ENCODE measurements at regions not wholly inside any gene's neighbourhood (a gene's known extent, or its start where the extent isn't known, plus 50 kb on each side); places are given as distances from the start of the nearest gene placed in this dataset.

DNA sequence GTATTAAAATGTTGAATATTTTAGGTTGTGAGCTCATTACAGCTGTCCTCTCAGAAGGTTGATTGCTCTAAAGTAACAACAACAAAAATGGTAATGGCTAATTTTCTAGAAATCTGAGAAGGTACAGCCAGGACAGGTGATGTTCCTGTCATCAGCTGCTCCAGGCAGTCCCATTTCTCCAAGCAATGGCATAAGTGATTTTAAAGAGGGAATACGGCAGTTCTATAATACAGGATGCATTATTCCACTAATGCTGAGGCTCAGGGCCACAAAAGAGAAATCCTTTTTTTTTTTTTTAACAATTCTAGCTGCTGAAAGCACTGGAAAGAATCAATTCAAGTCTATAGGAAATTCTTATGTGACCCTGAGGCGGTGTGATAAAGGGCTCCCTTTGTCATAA is 199.9 kb downstream of the PMAIP1 start:
- no peak for DNase-seq (ENCODE audit: low read depth)
- TF ChIP-seq, protein P1, sequence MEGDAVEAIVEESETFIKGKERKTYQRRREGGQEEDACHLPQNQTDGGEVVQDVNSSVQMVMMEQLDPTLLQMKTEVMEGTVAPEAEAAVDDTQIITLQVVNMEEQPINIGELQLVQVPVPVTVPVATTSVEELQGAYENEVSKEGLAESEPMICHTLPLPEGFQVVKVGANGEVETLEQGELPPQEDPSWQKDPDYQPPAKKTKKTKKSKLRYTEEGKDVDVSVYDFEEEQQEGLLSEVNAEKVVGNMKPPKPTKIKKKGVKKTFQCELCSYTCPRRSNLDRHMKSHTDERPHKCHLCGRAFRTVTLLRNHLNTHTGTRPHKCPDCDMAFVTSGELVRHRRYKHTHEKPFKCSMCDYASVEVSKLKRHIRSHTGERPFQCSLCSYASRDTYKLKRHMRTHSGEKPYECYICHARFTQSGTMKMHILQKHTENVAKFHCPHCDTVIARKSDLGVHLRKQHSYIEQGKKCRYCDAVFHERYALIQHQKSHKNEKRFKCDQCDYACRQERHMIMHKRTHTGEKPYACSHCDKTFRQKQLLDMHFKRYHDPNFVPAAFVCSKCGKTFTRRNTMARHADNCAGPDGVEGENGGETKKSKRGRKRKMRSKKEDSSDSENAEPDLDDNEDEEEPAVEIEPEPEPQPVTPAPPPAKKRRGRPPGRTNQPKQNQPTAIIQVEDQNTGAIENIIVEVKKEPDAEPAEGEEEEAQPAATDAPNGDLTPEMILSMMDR (conservative IDR thresholded peaks at IDR 0.05; ENCODE audit: low read depth, low read length) = no peak

DNA sequence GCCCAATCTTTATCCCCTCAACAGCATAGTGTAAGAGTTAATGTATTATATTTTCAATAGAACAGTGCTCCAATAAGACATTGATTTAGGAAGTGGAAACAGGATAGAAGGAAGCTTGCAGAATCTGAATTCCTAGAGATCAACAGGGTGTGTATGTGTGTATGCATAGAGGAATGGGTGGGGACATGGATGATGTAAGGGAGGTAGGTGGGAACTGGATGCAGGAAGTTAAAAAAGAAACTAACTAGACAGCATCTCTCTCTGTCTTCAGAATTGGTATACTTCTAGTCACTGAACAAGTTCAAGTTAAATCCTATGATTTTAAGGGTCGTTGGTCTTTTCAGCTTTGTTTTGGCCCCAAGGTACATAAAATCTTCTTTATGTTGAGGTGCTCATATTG is 196.6 kb downstream of the PMAIP1 start:
- H3K4me3 ChIP-seq (ENCODE audit: low read depth, low read length) = no peak overlapping the region
- TF ChIP-seq, protein P1 (conservative IDR thresholded peaks at IDR 0.05; ENCODE audit: low read depth, low read length) = no peak
- no peak for DNase-seq (ENCODE audit: low read depth)

More for the DNA sequence above, 199.9 kb downstream of the PMAIP1 start:
- H3K4me3 ChIP-seq (ENCODE audit: low read depth, low read length) = no peak overlapping the region

DNA sequence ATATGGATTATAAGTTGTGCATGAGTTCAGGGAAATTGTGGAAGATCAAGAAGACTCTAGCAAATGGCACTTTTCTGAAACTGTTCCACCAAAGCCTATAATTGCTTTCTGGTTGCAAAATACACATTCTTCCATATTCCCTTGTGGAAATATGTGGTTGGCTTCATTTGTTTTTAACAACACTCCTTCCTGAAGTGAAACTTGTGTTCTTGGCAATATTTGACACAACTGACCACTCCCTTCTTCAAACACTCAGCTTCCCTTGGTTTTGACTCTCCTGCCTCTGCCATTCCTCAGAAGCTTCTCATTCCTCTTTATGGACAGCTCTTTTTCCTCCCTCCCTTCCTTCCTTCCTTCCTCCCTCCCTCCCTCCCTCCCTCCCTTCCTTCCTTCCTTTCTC is 192.3 kb downstream of the PMAIP1 start:
- H3K4me3 ChIP-seq (ENCODE audit: low read depth, low read length) = no peak overlapping the region
- TF ChIP-seq, protein P1 (conservative IDR thresholded peaks at IDR 0.05; ENCODE audit: low read depth, low read length) = no peak
- DNase-seq (ENCODE audit: low read depth) = no peak

DNA sequence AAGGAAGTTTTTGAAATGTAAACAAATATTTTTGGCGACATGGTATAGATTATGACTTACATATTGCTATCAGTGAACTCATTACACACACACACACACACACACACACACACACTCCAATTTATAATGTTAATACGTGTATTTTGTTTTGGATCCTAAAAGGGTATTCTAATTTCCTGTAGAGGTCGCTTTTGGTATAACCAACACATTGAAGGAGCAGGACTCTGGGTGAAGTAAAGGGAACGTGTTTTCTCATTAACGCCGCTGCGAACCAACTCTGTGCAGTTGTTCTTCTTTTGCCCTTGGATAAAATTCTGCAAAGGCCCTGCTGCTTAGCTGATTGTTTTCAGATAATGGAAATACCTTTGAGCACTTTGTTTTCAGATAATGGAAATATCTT is 190.4 kb downstream of the PMAIP1 start:
- TF ChIP-seq, protein P1 (conservative IDR thresholded peaks at IDR 0.05; ENCODE audit: low read depth, low read length) = peak; percentile 50
- DNase-seq (ENCODE audit: low read depth) = peak; percentile 54
- no peak overlapping the region for H3K4me3 ChIP-seq (ENCODE audit: low read depth, low read length)

DNA sequence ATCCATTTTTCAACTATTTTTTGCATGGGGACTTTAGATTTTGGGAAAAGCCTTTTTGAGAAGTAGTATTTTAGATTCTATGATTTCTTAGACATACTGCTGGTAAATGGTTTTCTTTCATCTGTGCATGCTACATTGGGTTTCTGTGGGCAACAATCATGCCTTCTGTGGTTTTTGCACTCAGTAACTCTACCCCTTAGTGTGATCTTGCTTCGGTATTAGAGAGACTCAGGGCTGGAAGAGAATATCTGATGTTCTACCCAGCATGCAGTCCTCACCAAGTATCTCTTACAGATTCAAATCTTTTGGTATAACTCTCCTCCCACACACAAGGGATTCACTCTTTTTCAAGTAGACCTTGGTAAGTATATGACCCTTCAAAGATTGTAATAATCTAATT is 183.0 kb downstream of the PMAIP1 start:
- DNase-seq (ENCODE audit: low read depth) = peak; percentile 9
- TF ChIP-seq, protein P1 (conservative IDR thresholded peaks at IDR 0.05; ENCODE audit: low read depth, low read length) = no peak
- H3K4me3 ChIP-seq (ENCODE audit: low read depth, low read length) = no peak overlapping the region

DNA sequence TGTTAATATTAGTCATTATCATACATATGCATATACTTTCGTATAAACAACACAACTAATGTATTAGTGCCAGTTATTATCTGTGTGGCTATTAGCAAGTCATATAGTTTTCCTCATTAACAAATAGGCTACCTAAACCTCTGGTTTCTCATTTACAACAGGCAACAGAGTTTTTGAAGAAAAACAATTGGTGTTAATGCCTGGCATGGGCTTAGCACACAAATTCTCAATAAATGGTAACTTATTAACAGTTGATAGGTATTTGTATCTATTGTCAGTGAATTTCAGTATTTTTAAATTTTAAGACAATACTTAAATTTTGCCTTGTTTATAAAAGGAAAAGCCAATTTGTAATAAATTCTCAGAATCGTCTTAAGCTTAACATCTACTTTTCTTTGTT is 182.5 kb downstream of the PMAIP1 start:
- H3K4me3 ChIP-seq (ENCODE audit: low read depth, low read length) = no peak overlapping the region
- no peak for DNase-seq (ENCODE audit: low read depth)
- TF ChIP-seq, protein P1 (conservative IDR thresholded peaks at IDR 0.05; ENCODE audit: low read depth, low read length) = no peak

DNA sequence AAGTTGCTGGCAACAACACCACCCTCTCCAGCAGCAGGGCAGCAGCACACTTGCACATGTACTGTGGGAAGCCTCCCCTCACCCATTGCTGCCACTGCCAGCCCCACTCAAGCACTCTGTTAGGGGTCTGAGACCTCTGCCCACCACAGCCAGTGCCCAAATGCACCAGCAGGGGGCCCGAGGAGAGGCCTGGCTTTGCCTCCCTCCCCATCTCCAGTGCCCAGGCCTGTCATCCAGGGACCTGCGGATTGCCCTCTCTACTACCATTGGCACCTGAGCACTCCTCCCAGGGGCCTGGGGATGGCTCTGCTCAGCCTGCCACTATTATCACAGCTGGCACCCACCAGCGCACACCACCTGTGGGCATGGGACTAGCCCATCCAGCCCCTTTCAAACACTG is 175.7 kb downstream of the PMAIP1 start:
- DNase-seq (ENCODE audit: low read depth) = no peak
- TF ChIP-seq, protein P1 (conservative IDR thresholded peaks at IDR 0.05; ENCODE audit: low read depth, low read length) = no peak
- H3K4me3 ChIP-seq (ENCODE audit: low read depth, low read length) = no peak overlapping the region

Data from choroid plexus epithelial cell (primary cell).